HepG2 (cell line): ENCODE measurements at regions not wholly inside any gene's neighbourhood (a gene's known extent, or its start where the extent isn't known, plus 50 kb on each side); places are given as distances from the start of the nearest gene placed in this dataset.

Experiments used
- ATAC-seq: fragments of 200-7000 bp; cut with Tn5 transposase; 3 replicates; pipeline ENCODE4 v1.9.1; 2020; ENCODE audit warnings: mild to moderate bottlenecking, moderate library complexity
- BruUV-seq: library from RNA; stranded (reverse); fragments of 400-500 nt; replicated peaks from 2 replicates; lab custom pipeline; 2021; lab: Mats Ljungman, UMichigan
- CTCF ChIA-PET: fragments of 300-600 bp; formaldehyde crosslinking; extraction: SDS; loops from one replicate; lab custom pipeline; 2021; ENCODE audit warnings: low total read pairs, inconsistent platforms, low intra/inter-chr PET ratio; lab: Yijun Ruan, JAX
- POLR2A ChIA-PET: fragments of 350-600 bp; sonication (Branson Sonifier 250); formaldehyde crosslinking; loops from one replicate; lab custom pipeline; 2020; ENCODE audit warnings: antibody characterized with exemption, inconsistent platforms; lab: Yijun Ruan, JAX
- DNase-seq: peaks from one replicate; pipeline ENCODE4 v3.0.0-alpha.2; 2015; ENCODE audit warnings: low spot score
- FAIRE-seq: peaks from 3 replicates; lab custom pipeline; 2011; peaks lifted over from hg19 to GRCh38; lab: Jason Lieb, UNC
- H2AFZ ChIP-seq: one replicate; pipeline ENCODE4 v1.6.1; 2011; ENCODE audit warnings: low read length, inconsistent platforms
- H3K27ac ChIP-seq: fragments of 300-600 bp; 3 replicates; pipeline ENCODE4 v1.8.0; 2011; ENCODE audit warnings: mixed run types, mild to moderate bottlenecking, mixed read lengths, low read length, inconsistent platforms; ENCODE audit not compliant: insufficient read depth; ENCODE audit errors: extremely low read length
- H3K27me3 ChIP-seq, 2 experiments: fragments of 200-600 bp in 1 of 2; 2 replicates in 1 of 2; 3 replicates in 1 of 2; pipeline versions ENCODE4 v1.6.0 to v1.8.0; 2011; ENCODE audit warnings: low read length in 2 of 2, mild to moderate bottlenecking in 2 of 2, moderate library complexity in 2 of 2, inconsistent platforms in 1 of 2; ENCODE audit not compliant: insufficient read depth in 2 of 2, control insufficient read depth in 1 of 2
- H3K36me3 ChIP-seq, 2 experiments: fragments of 200-600 bp in 1 of 2; replicated peaks in 1 of 2; 2 replicates in 1 of 2; 3 replicates in 1 of 2; pipeline versions ENCODE4 v1.5.1 to v1.8.0; 2011; ENCODE audit warnings: low read length in 2 of 2, inconsistent platforms in 1 of 2; ENCODE audit not compliant: insufficient read depth in 2 of 2, control insufficient read depth in 1 of 2
- H3K4me1 ChIP-seq: 2 replicates; pipeline ENCODE4 v1.5.1; 2012; ENCODE audit warnings: low read length, inconsistent platforms; ENCODE audit not compliant: insufficient read depth
- H3K4me2 ChIP-seq: 2 replicates; pipeline ENCODE4 v1.6.0; 2011; ENCODE audit warnings: low read depth, low read length, inconsistent platforms
- H3K4me3 ChIP-seq, 3 experiments: fragments of 200-600 bp in 1 of 3; sonication (generic), shearing (Covaris generic) in 1 of 3; replicated peaks in 1 of 3; 2 replicates each; pipeline ENCODE4 v1.5.1; 2011 to 2016; ENCODE audit warnings: low read length in 3 of 3, inconsistent platforms in 2 of 3, low read depth in 2 of 3, mild to moderate bottlenecking in 2 of 3, control low read depth in 1 of 3, mixed read lengths in 1 of 3; ENCODE audit not compliant: insufficient read depth in 1 of 3
- H3K79me2 ChIP-seq: one replicate; pipeline ENCODE4 v1.6.1; 2011; ENCODE audit warnings: low read length, inconsistent platforms; ENCODE audit not compliant: insufficient read depth
- H3K9ac ChIP-seq: 2 replicates; pipeline ENCODE4 v1.6.0; 2011; ENCODE audit warnings: mild to moderate bottlenecking, low read depth, low read length, inconsistent platforms; ENCODE audit not compliant: insufficient read depth
- H3K9me3 ChIP-seq: 2 replicates; pipeline ENCODE4 v1.5.1; 2012; ENCODE audit warnings: mild to moderate bottlenecking, low read length
- H4K20me1 ChIP-seq: 2 replicates; pipeline ENCODE4 v1.6.0; 2011; ENCODE audit warnings: inconsistent platforms, mild to moderate bottlenecking, low read length, moderate library complexity; ENCODE audit not compliant: insufficient read depth
- BHLHE40 ChIP-seq: IDR thresholded peaks from 2 replicates; pipeline ENCODE4 v1.6.1; 2011; ENCODE audit warnings: low read length, improper control_type of control experiment
- IRF1 ChIP-seq: sonication (generic); formaldehyde crosslinking; IDR thresholded peaks from 2 replicates; pipeline ENCODE4 v1.4.0; 2020; ENCODE audit warnings: low read depth, mild to moderate bottlenecking, missing genetic modification reagents
- NCOA5 ChIP-seq: sonication (generic); formaldehyde crosslinking; IDR thresholded peaks from 2 replicates; pipeline ENCODE4 v1.4.0; 2020; ENCODE audit warnings: missing genetic modification reagents
- NFE2L2 ChIP-seq: fragments of 150-350 bp; IDR thresholded peaks from 2 replicates; pipeline ENCODE4 v1.6.1; 2014; ENCODE audit warnings: low read length
- YEATS4 ChIP-seq: sonication (generic); formaldehyde crosslinking; IDR thresholded peaks from 2 replicates; pipeline ENCODE4 v1.4.0; 2020; ENCODE audit warnings: missing genetic modification reagents, borderline replicate concordance
- WGBS: methylation state at CpG from one replicate; pipeline ENCODE4 v1.1.6; 2017; ENCODE audit warnings: low lambda C conversion rate; 5-methylcytosine and 5-hydroxymethylcytosine counted together
- in situ Hi-C: cut with HindIII; loops from 2 replicates; pipeline ENCODE4 v1.10.0; 2017; ENCODE audit warnings: low pct_unique_long_range_greater_than_20kb; ENCODE audit not compliant: extremely low pct_ligation_motif_present
- intact Hi-C: fragments of 100-400 bp; cut with micrococcal nuclease; formaldehyde crosslinking; loops from one replicate; pipeline ENCODE4 v1.10.0; 2022; ENCODE audit not compliant: unreplicated experiment

- no peaks in the 10 kb centered on the region for H3K79me2 ChIP-seq
- 10% methylated on average over 6 of the region's 9 CpGs for WGBS
- peaks cover 3 to 21% of the 10 kb centered on the region in 2 experiments; a peak in 2 of 5 replicates for H3K27me3 ChIP-seq
- no peak for DNase-seq
- CTCF ChIA-PET, result no interaction called here
- no peak overlapping the region for H3K27ac ChIP-seq
- H3K9me3 ChIP-seq, result no peaks in the 10 kb centered on the region
- no TSS peak for BruUV-seq
- no peaks in the 10 kb centered on the region for H4K20me1 ChIP-seq
- H3K36me3 ChIP-seq, result no peaks in the 10 kb centered on the region
- intact Hi-C loops, result loop anchor here (2.0 to 5.0 kb wide), 2 partner anchors 50 to 75 kb away; no protein-coding TSS in a partner anchor
- TF ChIP-seq NFE2L2 (no peak), BHLHE40 (0 out of 2 replicates have a peak, but pooled peaks have one; percentile 16), IRF1 (CRISPR knock-in tag) (no peak), YEATS4 (no peak)
- POLR2A ChIA-PET, result interaction anchor here (1.8 kb wide), 1 partner anchor 95 kb away, joined by 7 read pairs; no protein-coding TSS in a partner anchor
- no peak overlapping the region for H3K4me3 ChIP-seq
- FAIRE-seq, result no peak
- H3K4me1 ChIP-seq, result peaks cover 10% of the 10 kb centered on the region
- no peak overlapping the region for H3K9ac ChIP-seq
- no peak overlapping the region for H2AFZ ChIP-seq
- no peak overlapping the region for H3K4me2 ChIP-seq
- in situ Hi-C loops, result loop anchor here (10.0 kb wide), 1 partner anchor 92 kb away; the partner anchor contains the start of gene THPO
- ATAC-seq, result no peak; the same call in 2 of the 3 replicates
Measured at GRCh38 chr3:184467171-184467570, 87.3 kb downstream of the CHRD start.

- Histone ChIP-seq H3K27ac (no peak overlapping the region), H3K9ac (no peak overlapping the region), H3K9me3 (no peaks in the 10 kb centered on the region), H3K79me2 (no peaks in the 10 kb centered on the region), H3K4me1 (peaks cover 10% of the 10 kb centered on the region), H3K27me3 (peaks cover 1 to 35% of the 10 kb centered on the region in 2 experiments; a peak in 3 of 5 replicates), H2AFZ (no peak overlapping the region), H3K36me3 (no peaks in the 10 kb centered on the region), H3K4me2 (no peak overlapping the region), H3K4me3 (no peak overlapping the region), H4K20me1 (no peaks in the 10 kb centered on the region)
- DNase-seq, result no peak
- no peak for ATAC-seq
- no peak for FAIRE-seq
- BruUV-seq, result no TSS peak
- CTCF ChIA-PET, result no interaction called here
- in situ Hi-C loops, result no loop called here
- intact Hi-C loops, result no loop called here
- WGBS, result 24% methylated on average over 6 of the region's 6 CpGs
- POLR2A ChIA-PET, result no interaction called here
- TF ChIP-seq NCOA5 (CRISPR knock-in tag), result no peak
Measured at GRCh38 chr3:184470551-184470950, 90.7 kb downstream of the CHRD start.
